GM19351 (cell line): ENCODE measurements at regions not wholly inside any gene's neighbourhood (a gene's known extent, or its start where the extent isn't known, plus 50 kb on each side); places are given as distances from the start of the nearest gene placed in this dataset.

Experiments
- ATAC-seq: cut with Tn5 transposase; IDR thresholded peaks from one replicate; pipeline ENCODE4 v1.9.1; 2021; ENCODE audit warnings: mild to moderate bottlenecking, moderate library complexity; ENCODE audit not compliant: unreplicated experiment

GRCh38 chr21:21605521-21605920 is 607.3 kb downstream of the NCAM2 start:
- no peak for ATAC-seq

GRCh38 chr21:21606041-21606440 is 607.8 kb downstream of the NCAM2 start:
- ATAC-seq, result no peak

- ATAC-seq, result no peak
Measured at GRCh38 chr21:21612466-21612865, 614.3 kb downstream of the NCAM2 start.

- no peak for ATAC-seq
Measured at GRCh38 chr21:21614966-21615365, 616.8 kb downstream of the NCAM2 start.

GRCh38 chr21:21622460-21623234 is 624.4 kb downstream of the NCAM2 start:
- no peak for ATAC-seq

GRCh38 chr21:21624674-21625073 is 626.5 kb downstream of the NCAM2 start:
- no peak for ATAC-seq

GRCh38 chr21:21631961-21632360 is 633.8 kb downstream of the NCAM2 start:
- ATAC-seq, result no peak

- ATAC-seq, result no peak
Measured at GRCh38 chr21:21632926-21633325, 634.7 kb downstream of the NCAM2 start.

- ATAC-seq, result no peak
Measured at GRCh38 chr21:21661741-21662140, 663.5 kb downstream of the NCAM2 start.

- ATAC-seq, result no peak
Measured at GRCh38 chr21:21662776-21663175, 664.6 kb downstream of the NCAM2 start.

GRCh38 chr21:21664871-21665270 is 666.7 kb downstream of the NCAM2 start:
- ATAC-seq, result no peak

GRCh38 chr21:21666689-21667088 is 668.5 kb downstream of the NCAM2 start:
- ATAC-seq, result no peak

GRCh38 chr21:21668198-21668597 is 670.0 kb downstream of the NCAM2 start:
- no peak for ATAC-seq

- no peak for ATAC-seq
Measured at GRCh38 chr21:21673959-21674358, 675.8 kb downstream of the NCAM2 start.

- no peak for ATAC-seq
Measured at GRCh38 chr21:21675601-21676000, 677.4 kb downstream of the NCAM2 start.

GRCh38 chr21:21682172-21682571 is 684.0 kb downstream of the NCAM2 start:
- no peak for ATAC-seq

- no peak for ATAC-seq
Measured at GRCh38 chr21:21688889-21689288, 690.7 kb downstream of the NCAM2 start.

GRCh38 chr21:21690068-21690665 is 692.0 kb downstream of the NCAM2 start:
- no peak for ATAC-seq

GRCh38 chr21:21712748-21713520 is 714.7 kb downstream of the NCAM2 start:
- ATAC-seq, result no peak

- ATAC-seq, result no peak
Measured at GRCh38 chr21:21713651-21714180, 715.5 kb downstream of the NCAM2 start.

- no peak for ATAC-seq
Measured at GRCh38 chr21:21714426-21714825, 716.2 kb downstream of the NCAM2 start.
